GM21447 (cell line): ENCODE measurements at regions not wholly inside any gene's neighbourhood (a gene's known extent, or its start where the extent isn't known, plus 50 kb on each side); places are given as distances from the start of the nearest gene placed in this dataset.
"Not testable (repeated sequence)": the region's sequence is repeated elsewhere in the genome, so short reads cannot be mapped to it uniquely, and the experiment has no call there.

Source experiments
- ATAC-seq: cut with Tn5 transposase; IDR thresholded peaks from one replicate; pipeline ENCODE4 v1.9.1; 2021; ENCODE audit not compliant: unreplicated experiment

DNA sequence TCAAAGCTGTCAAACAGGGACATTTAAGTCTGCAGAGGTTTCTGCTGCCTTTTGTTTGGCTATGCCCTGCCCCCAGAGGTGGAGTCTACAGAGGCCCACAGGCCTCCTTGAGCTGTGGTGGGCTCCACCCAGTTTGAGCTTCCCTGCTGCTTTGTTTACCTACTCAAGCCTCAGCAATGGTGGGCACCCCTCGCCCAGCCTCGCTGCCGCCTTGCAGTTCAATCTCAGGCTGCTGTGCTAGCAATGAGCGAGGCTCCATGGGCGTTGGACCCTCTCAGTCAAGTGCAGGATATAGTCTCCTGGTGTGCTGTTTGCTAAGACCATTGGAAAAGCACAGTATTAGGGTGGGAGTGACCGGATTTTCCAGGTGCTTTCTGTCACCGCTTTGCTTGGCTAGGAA, 477.6 kb upstream of the IL12A start:
- ATAC-seq = not testable (repeated sequence)

DNA sequence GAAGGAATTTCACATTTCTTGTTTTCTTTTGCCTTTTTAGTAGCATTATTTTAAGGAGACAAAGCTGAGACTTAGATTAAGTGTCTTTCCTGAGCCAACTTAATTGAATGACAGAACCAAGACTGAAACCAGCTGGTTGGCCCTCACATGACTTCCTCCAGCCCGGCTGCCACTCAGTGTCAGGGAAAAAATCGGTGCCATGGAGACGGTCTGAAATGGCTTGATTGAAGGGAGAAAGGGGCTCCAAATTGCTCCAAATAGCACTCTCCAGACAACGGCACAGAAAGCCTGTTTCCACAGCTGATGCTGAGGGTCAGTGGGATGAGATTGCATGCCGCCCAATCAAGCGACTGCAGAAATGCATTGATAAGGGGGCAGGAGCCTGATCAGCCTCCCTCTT, 475.2 kb upstream of the IL12A start:
- no peak for ATAC-seq

DNA sequence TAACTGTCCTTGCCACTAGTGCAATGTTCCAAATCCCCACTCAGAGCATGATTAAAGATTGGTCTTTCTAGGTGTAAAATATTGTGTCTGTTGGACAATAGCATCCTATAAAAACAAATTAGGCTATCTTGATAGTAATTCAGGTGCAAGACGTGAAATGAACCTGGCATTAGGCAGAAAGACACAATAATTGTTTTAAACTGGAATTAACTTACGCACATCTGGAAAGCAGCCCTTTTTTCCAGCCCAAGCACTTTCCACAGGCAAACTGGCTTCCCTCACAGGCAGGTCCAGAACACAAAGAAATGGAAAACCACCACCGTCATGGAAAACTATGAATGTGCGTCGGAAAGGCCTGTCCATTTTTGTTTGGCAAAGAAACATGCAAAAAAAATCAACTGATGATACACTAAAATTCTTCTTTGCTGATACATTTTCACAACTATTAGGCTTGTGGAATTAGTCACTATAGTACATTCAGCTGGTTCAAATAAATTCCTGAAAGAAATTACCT, 474.7 kb upstream of the IL12A start:
- ATAC-seq = no peak

DNA sequence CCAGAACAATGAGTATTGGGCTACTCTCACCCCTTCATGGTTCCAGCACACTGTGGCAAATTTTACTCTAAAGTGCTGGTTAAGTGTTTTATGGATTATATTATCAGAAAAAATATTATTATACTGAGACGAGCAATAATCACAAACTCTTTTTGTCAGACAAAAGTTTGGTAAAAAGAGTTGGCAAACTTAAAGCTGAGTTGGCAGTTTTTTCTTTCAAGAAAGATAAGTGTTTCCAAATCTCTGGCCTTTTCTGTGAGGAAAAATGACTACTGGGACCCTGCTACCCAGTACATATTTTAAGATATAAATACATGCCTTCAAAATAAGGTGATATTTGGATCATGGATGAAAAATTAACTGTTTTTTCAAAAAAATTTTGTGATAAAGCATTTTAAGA, 471.5 kb upstream of the IL12A start:
- no peak for ATAC-seq

DNA sequence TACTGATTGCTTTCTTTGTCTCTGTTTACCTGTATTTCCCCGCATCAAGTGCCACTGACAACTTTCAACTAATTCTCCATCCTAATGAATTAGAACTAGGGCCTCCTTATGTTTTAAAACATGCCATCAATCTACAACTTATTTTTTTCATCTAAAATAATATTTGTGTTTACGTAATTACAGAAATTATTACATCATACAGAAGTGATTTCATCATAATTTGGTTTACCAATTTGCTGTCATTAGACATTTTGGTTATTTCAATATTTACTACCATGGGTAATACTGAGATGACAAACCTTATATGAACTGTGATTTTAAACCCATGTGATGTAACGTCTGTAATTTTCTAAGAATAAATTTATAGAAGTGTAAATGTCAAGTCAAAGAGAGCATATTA, 468.0 kb upstream of the IL12A start:
- no peak for ATAC-seq

DNA sequence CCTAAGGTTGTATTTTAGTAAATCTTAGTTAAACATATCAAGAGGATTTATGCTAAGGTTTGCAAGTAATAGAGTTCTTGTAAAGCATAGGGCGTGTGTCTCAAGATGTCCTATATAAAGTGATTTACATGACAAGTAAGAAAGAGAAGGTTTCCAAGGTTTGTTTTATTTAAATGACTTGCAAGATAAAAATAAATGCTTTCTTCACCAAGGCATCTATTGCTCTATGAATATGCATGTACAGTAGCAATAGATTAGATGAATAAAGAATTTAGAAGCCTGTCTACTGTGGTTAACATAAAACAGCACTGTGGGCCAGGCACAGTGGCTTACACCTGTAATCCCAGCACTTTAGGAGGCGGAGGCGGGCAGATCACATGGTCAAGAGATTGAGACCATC, 466.4 kb upstream of the IL12A start:
- no peak for ATAC-seq

DNA sequence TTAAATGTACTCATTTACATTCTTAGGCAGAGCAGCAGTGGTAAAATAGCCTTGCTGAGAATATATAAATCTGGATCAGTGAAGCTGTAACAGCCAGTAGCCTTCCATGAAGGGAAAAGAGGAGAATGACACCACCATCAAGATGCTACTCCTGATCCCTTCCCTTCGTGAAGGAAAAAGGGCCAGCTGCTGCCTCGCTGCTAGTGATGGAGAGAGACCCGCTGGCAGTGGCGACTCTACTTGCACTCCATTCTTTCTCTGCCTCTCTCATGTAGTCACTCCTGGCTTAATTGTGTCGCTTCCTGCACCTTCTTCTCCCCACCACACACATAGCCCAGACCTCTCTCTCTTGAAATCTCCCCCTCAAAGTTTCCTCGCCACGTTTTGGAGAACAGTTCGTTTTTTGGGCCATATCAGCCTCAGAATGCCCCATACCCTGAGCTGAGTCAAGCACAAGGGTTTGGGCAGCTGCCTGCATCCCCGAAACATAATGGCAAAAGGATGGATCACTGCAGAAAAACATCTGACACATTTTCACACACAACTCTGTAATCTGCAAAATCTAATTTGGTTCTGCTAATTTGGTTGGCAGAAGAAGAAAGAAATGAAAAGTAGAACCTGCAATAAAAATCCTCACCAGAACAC, 460.3 kb upstream of the IL12A start:
- no peak for ATAC-seq

GRCh38 chr3:159532577-159532976, 456.1 kb upstream of the IL12A start:
- ATAC-seq = no peak

GRCh38 chr3:159534496-159534895, 454.1 kb upstream of the IL12A start:
- no peak for ATAC-seq

DNA sequence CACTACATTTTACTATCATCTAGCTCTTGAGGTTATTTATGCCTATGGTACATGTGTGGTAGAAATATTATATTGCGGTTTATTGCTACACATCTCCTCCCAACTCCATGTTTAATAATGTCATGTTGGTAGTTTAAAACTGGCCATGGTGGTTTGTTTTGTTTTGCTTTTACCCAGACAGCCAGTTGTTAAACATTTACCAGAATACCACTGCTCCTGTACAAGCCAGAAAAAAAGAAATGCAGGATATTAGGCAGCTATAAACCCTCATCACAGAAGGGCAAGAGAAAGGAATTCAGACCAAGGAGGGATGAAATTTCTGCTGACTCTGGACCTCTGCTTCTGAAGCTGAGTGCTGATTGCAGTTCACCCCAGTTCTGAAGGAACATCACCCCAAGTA, 451.8 kb upstream of the IL12A start:
- no peak for ATAC-seq

GRCh38 chr3:159538507-159538906, 450.1 kb upstream of the IL12A start:
- ATAC-seq = no peak

DNA sequence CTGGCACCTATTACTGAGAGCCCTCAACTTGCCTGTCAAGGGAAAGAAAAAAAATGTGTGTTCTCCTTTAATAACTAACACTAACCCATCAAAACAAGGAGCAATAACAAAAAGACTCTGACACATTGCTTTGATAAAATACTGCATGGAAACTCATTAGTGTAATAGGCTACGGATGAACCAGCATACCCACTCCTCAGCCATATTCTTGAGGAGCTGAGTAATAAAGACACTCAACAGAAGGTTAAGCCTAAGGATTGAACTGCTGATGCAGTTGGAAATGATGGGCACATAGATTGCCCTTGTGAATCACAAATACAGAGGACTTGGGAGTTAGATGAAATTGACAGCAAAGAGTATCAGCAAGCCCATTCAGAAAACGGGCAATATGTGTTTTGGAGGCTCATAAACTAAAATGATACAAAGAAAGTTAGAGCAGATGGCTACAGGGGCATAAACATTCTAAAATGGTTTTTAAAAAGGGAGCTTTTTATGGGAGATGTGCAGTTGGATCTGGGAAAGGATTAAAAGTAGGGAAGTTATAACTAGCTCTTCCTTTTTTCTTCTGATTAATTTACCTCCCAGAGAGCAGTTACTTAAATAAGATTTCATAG, 447.6 kb upstream of the IL12A start:
- no peak for ATAC-seq

DNA sequence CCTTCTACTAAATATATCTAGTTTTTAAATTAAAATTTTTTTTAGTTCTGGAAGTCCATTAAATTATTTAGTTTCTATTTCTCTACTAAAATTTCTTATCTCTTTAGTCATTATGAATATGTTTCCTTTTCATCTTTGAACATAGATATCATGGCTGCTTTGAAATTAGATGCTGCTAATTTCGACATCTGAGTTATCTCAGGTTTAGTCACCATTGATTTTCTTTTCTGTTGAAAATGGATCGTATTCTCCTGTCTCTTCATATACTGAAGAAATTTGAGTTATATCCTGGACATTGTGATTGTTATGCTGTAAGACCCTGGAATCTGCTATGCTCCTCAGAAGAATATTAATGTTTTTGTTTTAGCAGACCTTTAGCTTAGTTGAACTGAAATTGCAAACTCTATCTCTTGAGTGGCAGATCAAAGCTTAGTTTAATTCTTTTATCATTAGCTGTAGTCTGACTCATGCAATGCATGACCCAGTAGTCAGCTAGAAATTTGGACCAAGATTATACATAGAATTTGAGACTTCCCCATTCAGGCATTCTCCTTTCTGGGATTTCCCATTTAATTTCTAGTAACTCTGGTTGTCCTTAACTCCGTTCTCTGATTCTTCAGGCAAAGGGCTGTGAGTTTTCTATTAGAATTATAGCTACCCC, 439.8 kb upstream of the IL12A start:
- no peak for ATAC-seq

- no peak for ATAC-seq
These were observed 433.4 kb upstream of the IL12A start for GRCh38 chr3:159555205-159555604.

GRCh38 chr3:159559771-159560170, 428.9 kb upstream of the IL12A start:
- ATAC-seq = no peak

GRCh38 chr3:159560214-159560979, 428.2 kb upstream of the IL12A start:
- no peak for ATAC-seq

DNA sequence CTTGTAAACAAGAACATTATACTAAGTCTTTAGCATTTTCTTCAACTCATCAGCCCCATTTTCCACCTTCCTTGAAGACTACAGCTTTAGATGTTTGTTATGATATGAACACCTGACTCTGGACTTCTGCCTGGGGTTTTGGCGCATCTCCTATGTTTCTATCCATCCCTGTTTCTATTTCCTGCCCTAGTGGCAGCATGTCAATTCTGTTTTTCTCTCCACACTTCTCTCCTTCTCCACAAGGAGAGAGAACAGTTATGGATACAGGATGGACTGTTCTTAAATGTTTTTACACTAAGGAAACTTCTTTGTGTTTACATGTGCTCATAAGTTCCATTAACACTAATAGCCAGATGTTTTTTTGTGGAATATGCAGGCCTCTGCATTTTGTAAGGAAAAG, 423.3 kb upstream of the IL12A start:
- ATAC-seq = no peak

DNA sequence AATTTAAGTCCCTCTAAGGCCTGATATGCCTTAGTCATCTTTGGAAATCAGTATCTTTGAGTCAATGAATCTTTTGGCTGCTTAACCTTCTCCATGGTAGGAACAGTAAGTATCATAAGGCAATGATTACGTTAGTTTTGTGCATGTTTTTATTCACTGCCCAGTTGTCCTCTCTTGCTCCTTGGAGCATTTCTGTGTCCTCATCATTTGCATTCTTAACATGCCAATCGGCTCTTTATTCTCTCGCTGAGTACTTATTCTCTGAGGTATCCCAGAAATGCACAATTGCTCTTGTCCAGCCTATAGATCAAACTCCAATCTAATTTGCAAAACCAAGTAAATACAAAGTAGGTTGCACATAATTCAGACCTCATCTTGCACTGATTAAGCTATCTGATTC, 405.0 kb upstream of the IL12A start:
- ATAC-seq = no peak

DNA sequence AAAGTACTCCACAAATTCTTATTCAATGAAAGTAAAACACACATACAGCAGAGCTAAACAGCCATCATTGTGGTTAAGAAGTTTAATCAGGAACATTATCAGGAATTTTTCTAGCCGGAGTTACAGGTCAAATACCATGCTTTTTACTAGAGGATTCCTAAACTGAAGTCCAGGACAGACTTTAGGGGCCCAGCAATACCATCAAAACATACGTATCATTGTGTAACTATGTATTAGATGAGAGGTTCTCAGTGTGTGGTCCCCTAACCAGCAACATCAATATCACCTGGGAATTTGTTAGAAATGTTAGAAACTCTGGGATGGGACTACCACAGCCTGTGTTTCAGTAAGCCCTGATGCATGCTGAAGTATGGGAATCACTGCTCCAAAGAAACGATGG, 404.2 kb upstream of the IL12A start:
- no peak for ATAC-seq

DNA sequence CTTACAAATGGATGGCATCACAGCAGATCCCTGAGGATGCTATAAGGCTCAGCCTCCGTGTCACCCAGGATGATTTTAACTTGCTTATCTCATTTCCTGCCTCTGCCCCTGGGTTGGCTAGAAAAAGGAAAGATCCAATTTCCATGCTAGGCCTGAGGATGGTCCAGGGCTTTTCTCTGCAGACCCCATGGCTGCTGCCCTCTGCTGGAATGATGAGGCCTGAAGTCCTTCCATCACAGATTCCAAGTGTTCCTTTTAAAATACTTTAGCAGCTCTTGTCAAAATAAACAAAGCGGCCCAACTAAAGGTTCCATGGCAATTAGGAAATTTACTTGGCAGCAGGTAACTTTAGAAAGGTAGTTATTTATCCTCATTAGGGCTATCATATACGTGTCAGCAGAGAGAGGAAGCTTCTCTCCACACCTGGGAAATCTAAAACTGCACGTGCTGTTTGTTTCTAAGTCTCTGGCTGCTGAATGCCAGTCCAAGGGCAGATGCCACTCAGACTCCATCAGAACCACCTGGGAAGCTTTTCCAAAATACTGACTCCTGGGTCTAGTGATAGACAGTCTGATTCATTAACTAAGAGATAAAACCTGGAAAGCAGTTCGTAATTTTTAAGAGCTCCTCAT, 401.9 kb upstream of the IL12A start:
- no peak for ATAC-seq

GRCh38 chr3:159593927-159594605, 394.6 kb upstream of the IL12A start:
- ATAC-seq = no peak
